Stomach (tissue), 4 donors: ENCODE measurements at regions not wholly inside any gene's neighbourhood (a gene's known extent, or its start where the extent isn't known, plus 50 kb on each side); places are given as distances from the start of the nearest gene placed in this dataset.

Experiments used
- POLR2A ChIP-seq, 4 donors: fragments of 450-650 bp; IDR thresholded peaks; one replicate each; pipeline ENCODE4 v1.6.1; 2016; ENCODE audit warnings: antibody characterized with exemption in 4 of 4, control low read depth in 2 of 4, mild to moderate bottlenecking in 1 of 4, moderate library complexity in 1 of 4
- POLR2AphosphoS5 ChIP-seq, 3 donors: sonication (generic); formaldehyde crosslinking; IDR thresholded peaks; one replicate each; pipeline ENCODE4 v1.6.1; 2016; ENCODE audit warnings: antibody characterized with exemption in 3 of 3
- TF ChIP-seq, protein P1 (sequence below), 7 experiments: fragments of 450-650 bp in 4 of 7; fragments of 200-600 bp in 3 of 7; sonication (generic) in 3 of 7; IDR thresholded peaks; one replicate each; pipeline ENCODE4 v1.5.1; 2016 to 2019; ENCODE audit warnings: antibody characterized with exemption in 7 of 7, control low read depth in 2 of 7, mild to moderate bottlenecking in 1 of 7

DNA sequence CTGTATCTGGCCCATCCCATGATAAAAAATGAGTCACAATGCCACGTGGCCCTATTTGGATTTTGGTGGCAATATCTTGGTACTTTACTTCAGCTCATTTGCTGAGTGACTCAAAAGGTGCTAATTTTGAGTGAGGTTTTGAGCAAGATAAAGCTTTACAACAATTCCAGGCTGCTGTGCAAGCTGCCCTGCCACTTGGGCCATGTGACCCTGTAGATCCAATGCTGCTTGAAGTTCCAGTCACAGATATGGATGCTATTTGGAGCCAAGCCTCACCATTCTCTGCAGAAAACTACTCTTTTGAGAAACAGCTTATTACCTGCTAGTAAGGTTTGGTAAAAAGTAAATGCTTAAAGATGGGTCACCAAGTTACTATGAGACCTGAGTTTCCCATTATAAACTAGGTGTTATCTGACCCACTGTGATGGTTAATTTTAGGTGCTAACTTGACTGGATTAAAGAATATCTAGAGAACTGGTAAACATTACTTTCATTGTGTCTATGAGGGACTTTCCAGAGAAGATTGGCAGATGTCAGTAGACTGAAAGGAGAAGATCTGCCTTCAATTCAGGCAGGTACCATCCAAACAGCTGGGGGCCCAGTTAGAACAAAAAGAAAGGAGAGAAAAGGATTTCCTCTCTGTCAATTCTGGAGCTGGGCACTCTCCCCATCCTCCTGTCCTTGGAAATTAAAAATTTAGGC, 1083.9 kb downstream of the DIPK2A start:
- TF ChIP-seq POLR2AphosphoS5 (IDR thresholded peaks at IDR 0.05) (no peak), POLR2A (IDR thresholded peaks at IDR 0.05) (no peak)
- TF ChIP-seq, protein P1, sequence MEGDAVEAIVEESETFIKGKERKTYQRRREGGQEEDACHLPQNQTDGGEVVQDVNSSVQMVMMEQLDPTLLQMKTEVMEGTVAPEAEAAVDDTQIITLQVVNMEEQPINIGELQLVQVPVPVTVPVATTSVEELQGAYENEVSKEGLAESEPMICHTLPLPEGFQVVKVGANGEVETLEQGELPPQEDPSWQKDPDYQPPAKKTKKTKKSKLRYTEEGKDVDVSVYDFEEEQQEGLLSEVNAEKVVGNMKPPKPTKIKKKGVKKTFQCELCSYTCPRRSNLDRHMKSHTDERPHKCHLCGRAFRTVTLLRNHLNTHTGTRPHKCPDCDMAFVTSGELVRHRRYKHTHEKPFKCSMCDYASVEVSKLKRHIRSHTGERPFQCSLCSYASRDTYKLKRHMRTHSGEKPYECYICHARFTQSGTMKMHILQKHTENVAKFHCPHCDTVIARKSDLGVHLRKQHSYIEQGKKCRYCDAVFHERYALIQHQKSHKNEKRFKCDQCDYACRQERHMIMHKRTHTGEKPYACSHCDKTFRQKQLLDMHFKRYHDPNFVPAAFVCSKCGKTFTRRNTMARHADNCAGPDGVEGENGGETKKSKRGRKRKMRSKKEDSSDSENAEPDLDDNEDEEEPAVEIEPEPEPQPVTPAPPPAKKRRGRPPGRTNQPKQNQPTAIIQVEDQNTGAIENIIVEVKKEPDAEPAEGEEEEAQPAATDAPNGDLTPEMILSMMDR (IDR thresholded peaks at IDR 0.05) = no peak
